8988T (cell line): ENCODE measurements at regions not wholly inside any gene's neighbourhood (a gene's known extent, or its start where the extent isn't known, plus 50 kb on each side); places are given as distances from the start of the nearest gene placed in this dataset.
"Not testable (repeated sequence)": the region's sequence is repeated elsewhere in the genome, so short reads cannot be mapped to it uniquely, and the experiment has no call there.

Experiments used
- DNase-seq: peaks from one replicate; pipeline ENCODE4 v3.0.0; 2011

DNA sequence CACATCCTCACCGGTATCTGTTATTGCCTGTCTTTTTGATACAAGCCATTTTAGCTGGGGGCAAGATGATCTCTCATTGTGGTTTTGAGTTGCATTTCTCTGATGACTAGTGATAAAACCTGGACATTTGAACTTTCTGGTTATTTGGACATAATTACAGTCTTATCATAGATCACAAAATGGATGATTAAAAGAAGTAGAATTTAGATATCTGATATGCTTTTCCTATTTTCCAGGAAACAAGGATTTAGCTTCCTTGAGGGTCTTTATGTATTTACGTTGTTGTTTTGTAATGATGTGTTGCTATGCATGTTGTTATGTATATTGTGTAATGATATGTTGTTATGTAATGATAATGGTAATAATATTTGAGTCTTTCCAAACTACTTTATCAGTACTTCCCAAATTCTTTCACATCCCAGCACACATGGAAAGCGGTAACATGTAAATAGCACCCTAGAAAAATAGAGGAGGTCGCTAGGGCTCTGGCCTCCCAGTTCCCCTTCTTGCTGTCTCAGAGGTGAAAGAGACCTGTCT lies 53.8 kb downstream of the GJD2 start:
- no peak for DNase-seq

DNA sequence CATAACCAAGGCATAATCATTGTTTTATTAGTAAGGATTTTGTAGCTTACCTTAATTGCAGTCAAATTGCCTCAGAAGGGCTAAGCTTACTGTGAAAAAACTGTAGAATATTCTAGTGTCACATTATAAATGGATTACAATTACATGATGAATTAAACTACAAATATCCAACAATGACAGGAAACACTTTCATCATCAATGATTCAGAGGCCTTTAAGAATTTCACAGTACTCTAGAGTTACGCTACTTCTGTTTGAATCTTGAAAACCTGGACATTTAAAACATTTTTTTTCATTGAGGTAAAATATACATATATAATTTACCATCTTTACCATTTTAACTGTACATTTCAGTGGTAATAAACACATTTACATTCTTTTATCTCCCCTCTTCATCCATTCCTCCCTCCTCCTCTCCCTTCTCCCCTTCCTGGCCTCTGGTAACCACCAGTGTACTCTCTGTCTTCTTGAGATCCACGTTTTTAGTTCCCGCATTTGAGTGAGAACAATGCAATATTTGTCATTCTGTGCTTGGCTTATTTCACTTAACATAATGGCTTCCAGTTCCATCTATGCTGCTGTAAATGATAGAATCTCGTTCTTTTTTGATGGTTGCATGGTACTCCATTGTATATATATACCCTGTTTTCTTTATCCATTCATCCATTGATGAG lies 54.7 kb downstream of the GJD2 start:
- DNase-seq: no peak

DNA sequence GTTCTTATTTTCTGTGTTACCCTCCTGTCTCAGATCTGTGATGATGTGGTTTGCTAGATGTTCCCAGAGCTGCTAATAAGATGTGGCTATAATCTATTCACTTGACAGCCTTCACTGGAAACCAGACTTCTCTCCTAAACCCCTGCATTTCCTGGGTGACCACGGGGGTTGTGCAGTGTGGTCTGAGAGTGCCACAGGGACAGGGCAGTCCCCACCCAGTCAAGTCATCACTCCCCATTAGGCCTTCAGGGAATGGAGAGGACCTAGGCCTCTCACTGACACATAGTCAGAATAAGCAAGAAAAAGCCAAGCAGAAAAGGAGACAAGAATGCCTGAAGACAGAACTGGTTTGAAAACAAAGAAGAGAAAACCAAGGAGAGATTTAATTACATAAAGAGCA lies 58.3 kb downstream of the GJD2 start:
- DNase-seq: no peak

DNA sequence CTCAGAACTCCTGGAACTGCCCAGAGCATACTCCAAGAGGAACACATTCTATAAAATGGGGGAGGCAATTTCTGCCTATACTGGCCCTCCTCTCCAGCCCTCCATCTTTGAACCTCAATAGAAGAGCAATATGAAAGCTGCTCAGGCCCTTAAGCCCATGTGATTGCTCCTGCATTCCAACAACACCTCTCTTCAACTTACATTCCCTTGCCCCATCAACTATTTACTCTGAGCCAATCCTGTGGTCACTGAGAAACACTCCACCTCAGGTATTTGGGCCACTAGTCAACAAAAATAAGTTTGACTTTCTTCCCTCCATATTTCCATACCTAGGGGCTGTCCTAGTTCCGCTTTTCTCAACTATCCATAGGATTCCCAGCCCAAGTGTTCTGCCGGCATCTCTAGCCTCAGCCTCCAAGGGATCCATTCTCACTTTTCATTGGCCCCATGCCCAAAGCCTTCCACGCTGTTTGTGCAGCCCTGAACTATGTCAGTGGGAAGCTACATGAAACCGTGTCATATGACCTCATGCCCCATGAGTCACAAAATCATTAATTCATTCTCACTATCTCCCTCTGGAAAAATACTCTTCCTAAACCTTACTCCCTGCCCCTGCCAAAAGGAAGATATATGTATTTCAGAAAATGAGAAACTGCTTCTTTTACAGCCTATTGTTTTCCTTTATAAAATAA lies 61.6 kb downstream of the GJD2 start:
- no peak for DNase-seq

DNA sequence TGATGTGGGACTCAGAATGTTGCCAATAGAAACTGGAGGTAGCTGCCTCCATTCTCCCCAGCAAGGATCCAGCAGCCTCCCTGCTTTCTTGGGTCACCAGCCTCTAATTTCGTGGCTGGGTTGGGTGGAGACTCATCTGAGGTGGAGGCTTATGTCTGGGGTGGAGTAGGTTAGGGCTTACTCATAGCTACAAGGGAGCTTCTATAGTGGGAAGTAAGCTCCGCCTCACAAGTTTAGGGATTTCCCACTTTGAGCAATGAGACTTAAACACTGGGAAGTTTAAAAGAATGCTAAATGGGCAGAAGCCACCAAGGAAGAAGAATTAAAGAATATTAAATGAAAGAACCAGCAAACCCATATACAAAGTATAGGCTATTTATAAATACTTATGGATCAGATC lies 63.8 kb downstream of the GJD2 start:
- DNase-seq: no peak

DNA sequence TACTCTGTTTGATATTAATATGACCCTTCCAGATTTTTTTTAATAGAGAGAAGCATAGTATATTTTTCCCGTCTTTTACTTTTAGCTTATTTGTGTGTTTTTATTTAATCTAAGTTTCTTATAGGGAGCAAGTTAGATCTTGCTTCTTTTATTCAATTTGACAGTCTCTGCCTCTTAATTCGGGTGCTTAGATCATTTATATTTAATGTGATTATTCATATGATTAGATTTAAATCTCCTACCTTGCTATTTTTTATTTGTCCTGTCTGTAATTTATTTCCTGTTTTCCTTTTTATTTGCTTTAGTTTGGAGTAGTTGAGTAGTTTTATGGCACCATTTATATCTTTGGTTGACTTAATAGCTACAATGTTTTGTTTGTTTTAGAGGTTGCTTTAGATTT lies 66.1 kb downstream of the GJD2 start:
- no peak for DNase-seq

DNA sequence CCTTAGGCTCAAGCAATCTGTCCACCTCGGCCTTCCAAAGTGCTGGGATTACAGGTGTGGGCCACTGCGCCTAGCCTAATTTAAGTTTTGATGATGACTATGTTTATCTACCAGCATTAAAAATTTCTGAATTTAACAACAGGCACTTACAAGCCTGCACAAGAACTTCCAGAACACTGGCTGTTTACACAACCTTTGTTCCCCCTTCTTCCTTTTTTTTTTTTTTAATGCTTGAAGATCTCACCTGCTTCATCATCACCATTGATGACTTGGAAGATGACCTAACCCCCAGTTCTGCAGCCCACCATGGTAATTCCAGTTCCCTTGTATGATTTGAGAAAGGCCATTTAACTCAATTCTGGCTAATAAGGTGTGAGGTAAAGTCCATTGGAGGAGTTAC lies 70.4 kb downstream of the GJD2 start:
- no peak for DNase-seq

DNA sequence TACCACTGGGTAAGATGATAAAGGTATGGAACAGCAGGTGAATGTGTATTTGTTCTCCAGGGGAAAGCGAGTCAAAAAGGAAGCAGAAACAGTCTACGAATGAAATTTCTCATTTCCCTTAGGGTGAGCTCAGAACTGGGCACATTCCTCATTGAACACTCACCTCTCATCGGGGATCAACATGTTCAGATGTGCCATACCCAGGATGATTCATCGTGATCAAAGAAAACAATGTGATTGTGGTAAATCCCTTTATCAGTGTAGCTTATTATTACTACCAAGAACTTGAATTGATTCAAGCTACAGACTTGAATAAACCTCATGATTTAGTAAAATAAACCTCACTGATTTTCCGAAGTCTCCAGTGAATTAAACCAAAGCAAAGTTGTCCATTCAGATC lies 72.1 kb downstream of the GJD2 start:
- DNase-seq: peak; percentile 16

DNA sequence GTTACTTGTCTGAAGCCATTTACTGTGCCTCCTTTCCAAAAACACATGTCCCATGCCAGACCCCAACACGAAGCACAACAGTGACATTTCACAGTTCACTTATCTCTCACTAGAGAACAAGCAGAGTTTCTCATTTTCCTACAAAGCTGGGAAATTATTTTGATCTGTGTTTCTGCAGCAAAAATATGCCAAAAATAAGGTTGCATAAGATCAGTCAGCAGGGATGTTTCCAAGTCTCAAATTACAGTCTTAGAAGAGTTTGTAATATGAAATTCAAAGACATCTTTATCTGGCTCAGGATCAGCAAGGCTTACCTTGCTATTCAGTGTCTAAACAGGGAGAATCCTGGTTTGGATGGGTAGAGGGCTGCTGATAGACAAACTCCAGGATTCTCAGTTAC lies 75.5 kb downstream of the GJD2 start:
- DNase-seq: no peak

DNA sequence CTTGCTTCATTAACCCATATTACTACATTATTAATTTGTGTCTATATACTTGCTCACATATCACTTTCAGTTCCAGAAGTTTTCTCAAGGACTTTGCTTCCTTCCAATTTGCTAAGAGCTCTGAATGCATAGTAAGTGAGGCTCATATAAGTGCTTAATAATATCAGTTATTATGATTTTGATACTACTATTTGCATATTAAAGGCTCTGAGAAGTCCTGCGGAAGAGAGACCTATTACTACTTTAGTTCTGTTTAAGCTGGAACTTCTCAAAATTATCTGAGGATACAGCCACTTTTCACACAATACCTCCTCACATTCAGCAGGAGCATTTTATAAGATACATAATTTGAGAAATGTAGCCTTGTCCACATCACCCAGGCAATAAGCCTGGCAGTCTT lies 81.6 kb downstream of the GJD2 start:
- no peak for DNase-seq

DNA sequence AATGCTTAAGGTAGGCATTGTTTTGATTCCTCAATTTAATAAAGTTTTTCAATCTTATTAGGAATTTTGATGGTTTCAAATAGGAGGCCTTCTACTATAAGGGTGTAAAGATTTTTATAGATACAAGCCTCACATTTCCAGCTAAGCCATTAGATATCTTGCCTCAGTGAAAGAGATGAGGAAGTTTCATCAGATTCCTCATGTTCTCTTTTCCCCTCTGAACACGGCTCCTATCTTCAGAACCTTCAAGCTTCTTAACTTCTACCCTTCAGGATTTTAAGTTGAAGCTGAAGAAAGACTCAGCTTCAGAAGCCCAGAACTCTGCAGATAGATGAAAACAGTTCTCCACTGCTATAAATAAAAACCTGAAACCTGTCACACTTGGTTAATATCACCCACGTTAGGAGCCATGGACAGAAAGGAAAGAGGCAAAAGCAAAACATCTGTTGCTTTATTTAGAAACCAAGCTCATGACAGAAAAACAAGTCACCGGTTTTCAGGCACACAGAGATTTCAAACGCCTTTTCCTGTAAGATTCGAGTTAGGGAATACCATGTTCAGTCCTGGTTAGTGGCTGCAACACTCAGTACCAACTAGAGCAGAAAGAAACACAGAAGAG lies 82.2 kb upstream of the GOLGA8B start:
- no peak for DNase-seq

DNA sequence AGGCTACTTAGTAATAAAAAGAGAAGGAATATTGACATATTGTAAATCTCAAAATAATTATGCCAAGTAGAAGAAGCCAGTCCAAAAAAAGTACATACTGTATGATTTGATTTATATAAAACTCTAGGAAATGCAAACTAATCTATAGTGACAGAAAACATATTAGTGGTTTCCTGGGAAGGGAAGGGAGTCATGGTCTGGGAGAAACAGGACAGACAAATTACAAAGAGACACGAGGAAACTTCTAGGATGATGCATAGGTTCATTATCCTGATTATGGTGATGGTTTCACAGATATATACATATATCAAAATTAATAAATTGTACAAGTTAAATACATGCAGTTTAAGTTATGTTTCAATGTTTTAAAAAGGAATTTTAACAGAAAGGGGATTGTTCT lies 81.0 kb upstream of the GOLGA8B start:
- no peak for DNase-seq

DNA sequence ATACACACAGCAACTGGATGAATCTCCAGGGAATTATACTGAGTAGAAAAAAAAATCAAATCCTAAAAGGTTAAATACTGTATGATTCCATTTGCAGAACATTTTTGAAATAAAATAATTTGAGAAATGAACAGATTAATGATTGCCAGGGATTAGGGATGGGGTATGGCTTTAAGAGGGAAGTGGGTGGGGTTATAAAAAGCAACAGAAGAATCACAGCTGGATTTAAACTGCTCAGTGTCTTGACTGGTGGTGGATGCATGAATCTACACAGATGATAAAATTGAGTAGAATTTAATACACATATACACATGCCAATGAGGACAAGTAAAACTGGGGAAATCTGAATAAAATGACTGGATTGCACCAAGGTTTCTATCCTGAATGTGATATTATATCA lies 79.7 kb upstream of the GOLGA8B start:
- no peak for DNase-seq

DNA sequence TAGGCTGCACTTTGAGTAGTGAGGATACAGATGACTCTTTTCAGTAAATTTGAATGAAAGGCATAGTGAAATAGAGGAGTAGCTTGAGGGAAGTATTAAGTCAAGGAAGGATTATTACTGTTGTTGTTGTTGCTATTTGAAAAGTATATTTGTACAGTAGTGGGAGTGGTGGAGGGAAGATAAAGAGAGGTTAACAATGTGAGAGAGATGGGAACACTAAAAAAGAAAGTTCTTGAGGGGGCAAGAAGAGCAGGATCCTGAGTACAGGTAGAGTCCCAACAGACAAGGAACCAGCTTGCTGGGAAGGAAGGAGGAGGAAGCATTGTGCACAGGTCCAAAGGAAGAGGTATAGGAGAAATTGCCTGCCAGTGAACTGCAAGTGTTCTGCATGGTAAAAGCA lies 75.6 kb upstream of the GOLGA8B start:
- DNase-seq: no peak

DNA sequence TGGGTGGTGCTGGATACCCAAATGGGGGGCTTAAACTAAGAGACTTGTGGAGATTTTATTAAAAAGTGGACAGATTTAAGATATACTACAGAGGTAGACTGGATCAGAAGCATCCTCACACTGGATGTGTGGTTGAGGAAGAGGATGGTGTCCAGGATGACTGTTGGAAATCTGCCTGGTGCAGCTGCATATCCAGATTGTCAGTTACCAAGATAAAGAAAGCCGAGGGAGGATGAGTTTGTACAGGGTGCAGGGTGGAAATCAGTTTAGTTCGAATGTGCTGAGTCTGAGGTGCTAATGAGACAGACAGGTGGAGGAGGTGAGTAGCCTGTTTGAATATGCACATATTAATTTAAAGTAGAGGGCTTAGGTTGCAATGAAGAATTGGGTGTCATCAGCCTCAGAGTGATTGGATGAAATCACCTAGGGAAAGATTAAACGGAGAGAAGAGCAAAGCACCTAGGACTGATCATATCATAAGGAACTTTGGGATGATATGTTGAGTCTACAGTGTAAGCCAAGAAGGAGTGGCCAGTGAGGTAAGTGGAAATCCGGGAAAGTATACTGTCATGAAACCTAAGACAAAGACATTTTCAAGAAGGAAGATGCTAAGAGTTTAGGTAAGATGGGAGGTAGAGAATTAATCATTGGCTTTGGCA lies 74.1 kb upstream of the GOLGA8B start:
- no peak for DNase-seq

DNA sequence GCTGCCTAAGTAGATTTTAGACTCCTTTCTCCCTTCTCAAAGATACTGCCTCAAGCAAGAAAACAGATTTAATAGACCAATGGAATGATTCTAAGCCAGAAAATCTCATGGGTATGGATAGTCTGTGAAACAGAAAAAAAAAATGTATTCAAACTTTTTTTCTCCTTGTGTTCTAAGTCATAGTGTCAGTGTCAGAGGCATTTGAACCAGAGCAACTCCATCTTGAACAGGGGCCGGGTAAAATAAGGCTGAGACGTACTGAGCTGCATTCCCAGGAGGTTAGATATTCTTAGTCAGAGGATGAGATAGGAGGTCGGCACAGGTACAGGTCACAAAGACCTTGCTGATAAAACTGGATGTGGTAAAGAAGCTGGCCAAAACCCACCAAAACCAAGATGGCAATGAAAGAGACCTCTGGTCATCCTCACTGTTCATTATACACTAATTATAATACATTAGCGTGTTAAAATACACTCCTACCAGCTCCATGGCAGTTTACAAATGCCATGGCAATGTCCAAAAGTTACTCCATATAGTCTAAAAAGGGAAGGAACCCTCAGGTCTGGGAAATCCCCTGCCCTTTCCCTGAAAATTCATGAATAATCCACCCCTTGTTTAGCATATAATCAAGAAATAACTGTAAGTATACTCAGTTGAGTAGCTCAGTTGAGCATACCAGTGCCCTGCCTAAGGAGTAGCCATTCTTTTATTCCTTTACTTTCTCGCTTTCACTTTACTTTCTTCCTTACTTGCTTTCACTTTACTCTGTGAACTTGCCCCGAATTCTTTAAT lies 72.8 kb upstream of the GOLGA8B start:
- no peak for DNase-seq

DNA sequence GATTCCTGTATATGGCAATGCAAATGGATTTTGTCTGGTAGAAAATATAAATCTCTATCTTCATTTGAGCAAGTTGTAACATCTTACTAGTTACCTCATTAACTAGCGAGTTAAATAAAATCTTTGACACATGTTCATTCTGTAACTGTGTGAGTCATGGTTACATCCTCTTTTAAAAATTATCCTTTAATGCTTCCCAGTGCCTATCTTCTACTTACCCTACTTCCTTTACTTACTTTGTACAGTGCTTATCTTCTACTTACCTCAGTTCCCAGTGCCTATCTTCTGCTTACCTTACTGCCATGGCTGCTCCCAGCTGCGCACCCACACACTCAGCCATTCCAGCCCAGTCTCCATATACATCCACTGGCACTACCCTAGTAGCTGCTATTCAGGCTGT lies 71.9 kb upstream of the GOLGA8B start:
- DNase-seq: no peak

DNA sequence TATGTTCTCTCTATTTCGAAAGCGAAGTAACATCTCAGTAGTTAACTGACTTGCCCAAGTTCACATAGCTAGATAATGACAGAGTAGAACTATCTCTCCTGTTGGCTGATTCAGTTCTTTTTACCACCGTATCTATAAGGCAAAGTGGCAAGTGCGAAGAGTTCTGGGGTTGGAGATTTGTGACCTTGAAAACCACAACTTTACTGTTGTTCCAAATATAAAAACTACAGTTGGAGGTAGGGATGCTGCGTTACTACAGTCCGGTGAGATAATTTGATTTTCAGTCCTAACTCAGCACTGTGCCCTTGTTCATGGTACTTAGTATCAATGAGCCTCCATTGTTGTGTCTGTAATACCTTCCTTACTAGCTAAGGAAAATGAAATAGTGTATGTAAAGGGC lies 71.2 kb upstream of the GOLGA8B start:
- DNase-seq: no peak

DNA sequence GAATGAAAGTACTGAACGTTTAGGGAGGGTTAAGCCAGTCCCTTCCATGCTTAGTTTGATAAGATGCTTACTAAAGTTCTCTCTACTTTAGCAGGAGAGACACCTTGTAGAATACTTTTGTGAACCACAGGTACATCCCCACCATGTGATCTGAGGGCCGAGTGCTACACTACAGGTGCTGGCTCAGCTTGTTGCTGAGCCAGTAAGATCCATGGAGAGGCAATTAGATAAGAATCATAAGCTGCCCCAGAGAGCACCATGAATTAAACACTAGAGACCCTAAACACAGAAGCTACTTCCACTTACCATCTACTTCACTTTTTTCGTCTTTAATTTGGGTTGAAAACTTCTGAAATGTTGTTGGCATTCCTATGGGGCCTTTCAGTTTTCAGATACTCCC lies 70.5 kb upstream of the GOLGA8B start:
- DNase-seq: no peak

DNA sequence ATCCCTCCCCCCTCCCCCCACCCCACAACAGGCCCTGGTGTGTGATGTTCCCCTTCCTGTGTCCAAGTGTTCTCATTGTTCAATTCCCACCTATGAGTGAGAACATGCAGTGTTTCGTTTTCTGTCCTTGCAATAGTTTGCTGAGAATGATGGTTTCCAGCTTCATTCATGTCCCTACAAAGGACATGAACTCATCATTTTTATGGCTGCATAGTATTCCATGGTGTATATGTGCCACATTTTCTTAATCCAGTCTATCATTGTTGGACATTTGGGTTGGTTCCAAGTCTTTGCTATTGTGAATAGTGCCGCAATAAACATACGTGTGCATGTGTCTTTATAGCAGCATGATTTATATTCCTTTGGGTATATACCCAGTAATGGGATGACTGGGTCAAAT lies 69.9 kb upstream of the GOLGA8B start:
- not testable (repeated sequence) for DNase-seq

DNA sequence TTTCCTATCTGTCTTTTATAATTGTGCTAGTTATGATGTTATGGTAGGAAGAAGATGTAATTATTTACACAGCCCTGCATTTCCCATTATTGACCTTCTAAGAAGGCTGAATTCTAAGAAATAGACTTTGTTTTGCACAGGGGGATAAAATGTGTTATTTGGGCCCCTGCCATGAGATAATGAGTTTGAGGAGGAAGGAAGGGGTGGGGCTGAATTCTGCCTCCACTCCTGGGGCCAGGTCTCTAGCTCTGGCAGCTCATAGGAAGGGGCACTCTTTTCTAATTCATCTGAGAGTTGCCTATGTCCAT lies 69.2 kb upstream of the GOLGA8B start:
- no peak for DNase-seq

DNA sequence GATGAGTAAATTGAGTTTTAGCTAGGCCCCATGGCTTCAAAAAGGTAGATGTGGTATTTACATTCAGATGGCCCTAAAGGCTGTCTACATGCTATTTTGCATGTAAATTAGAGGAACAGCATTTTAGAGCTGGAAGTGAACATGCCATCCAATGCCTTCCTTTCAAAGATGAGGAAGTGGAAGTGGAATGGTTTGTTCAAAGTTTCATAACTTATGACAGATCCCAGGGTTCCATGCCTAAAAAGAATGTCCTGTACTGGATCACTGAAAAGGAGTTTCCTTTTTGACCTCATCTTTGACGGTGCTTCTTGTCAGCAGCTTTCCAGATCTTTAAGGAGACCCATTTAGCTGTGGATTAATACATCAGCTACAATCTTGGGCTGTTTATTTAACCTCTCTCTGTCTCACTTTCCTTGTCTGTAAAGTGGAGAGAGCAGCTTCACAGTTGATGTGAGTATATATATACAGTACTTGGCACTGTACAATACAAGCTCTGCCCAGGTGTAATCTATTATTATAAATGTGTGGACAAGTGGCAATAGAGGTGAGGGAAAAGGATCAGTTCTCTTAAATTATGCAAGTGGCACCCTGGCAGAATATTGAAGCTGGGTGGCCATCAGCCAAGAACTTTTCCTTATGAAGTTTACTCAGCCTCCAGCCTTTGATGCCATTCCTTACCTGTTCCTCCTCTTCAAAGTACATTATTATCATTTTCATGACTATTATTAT lies 68.7 kb upstream of the GOLGA8B start:
- no peak for DNase-seq
